H9 (cell line): ENCODE measurements at regions not wholly inside any gene's neighbourhood (a gene's known extent, or its start where the extent isn't known, plus 50 kb on each side); places are given as distances from the start of the nearest gene placed in this dataset.

Experiments used
- DNase-seq: peaks from one replicate; pipeline ENCODE4 v3.0.0-alpha.2; 2017
- H2AFZ ChIP-seq: one replicate; pipeline ENCODE4 v1.6.1; 2013; ENCODE audit warnings: mild to moderate bottlenecking, low read length, control low read depth, moderate library complexity
- H2AK5ac ChIP-seq: 2 replicates; pipeline ENCODE4 v1.6.1; 2013; ENCODE audit warnings: low read length, control low read depth, mixed read lengths; ENCODE audit not compliant: insufficient read length
- H2BK120ac ChIP-seq: one replicate; pipeline ENCODE4 v1.6.1; 2013; ENCODE audit warnings: low read depth, mild to moderate bottlenecking, low read length, control low read depth, inconsistent platforms; ENCODE audit not compliant: poor library complexity, severe bottlenecking
- H2BK12ac ChIP-seq: 2 replicates; pipeline ENCODE4 v1.6.1; 2013; ENCODE audit warnings: low read length, control low read depth, mixed read lengths, low read depth; ENCODE audit not compliant: insufficient read length
- H2BK15ac ChIP-seq: 2 replicates; pipeline ENCODE4 v1.6.1; 2013; ENCODE audit warnings: low read depth, low read length, control low read depth
- H2BK20ac ChIP-seq: one replicate; pipeline ENCODE4 v1.6.1; 2013; ENCODE audit warnings: low read depth, mild to moderate bottlenecking, low read length, control low read depth, inconsistent platforms; ENCODE audit not compliant: poor library complexity, severe bottlenecking
- H2BK5ac ChIP-seq: 2 replicates; pipeline ENCODE4 v1.6.1; 2013; ENCODE audit warnings: low read length, control low read depth, mixed read lengths; ENCODE audit not compliant: insufficient read length
- H3K14ac ChIP-seq: 2 replicates; pipeline ENCODE4 v1.6.1; 2013; ENCODE audit warnings: low read length, control low read depth; ENCODE audit not compliant: insufficient read depth
- H3K18ac ChIP-seq: 2 replicates; pipeline ENCODE4 v1.6.1; 2013; ENCODE audit warnings: low read depth, mild to moderate bottlenecking, mixed read lengths, low read length, control low read depth; ENCODE audit not compliant: insufficient read length
- H3K23ac ChIP-seq: 2 replicates; pipeline ENCODE4 v1.6.1; 2013; ENCODE audit warnings: low read length, control low read depth, mixed read lengths, low read depth; ENCODE audit not compliant: insufficient read length
- H3K23me2 ChIP-seq: 2 replicates; pipeline ENCODE4 v1.6.1; 2013; ENCODE audit warnings: low read depth, mild to moderate bottlenecking, mixed read lengths, low read length, control low read depth; ENCODE audit not compliant: insufficient read length, poor library complexity, severe bottlenecking
- H3K27ac ChIP-seq: 2 replicates; pipeline ENCODE4 v1.5.1; 2013; ENCODE audit warnings: low read length, control low read depth, mixed read lengths, low read depth; ENCODE audit not compliant: insufficient read length
- H3K27me3 ChIP-seq: 2 replicates; pipeline ENCODE4 v1.6.1; 2013; ENCODE audit warnings: low read length, control low read depth, inconsistent platforms; ENCODE audit not compliant: insufficient read depth
- H3K4ac ChIP-seq: 2 replicates; pipeline ENCODE4 v1.6.1; 2013; ENCODE audit warnings: low read depth, mild to moderate bottlenecking, control low read depth, inconsistent platforms, low read length, moderate library complexity
- H3K4me1 ChIP-seq: 2 replicates; pipeline ENCODE4 v1.6.1; 2013; ENCODE audit warnings: low read length, control low read depth, inconsistent platforms; ENCODE audit not compliant: insufficient read depth
- H3K4me2 ChIP-seq: 2 replicates; pipeline ENCODE4 v1.6.1; 2013; ENCODE audit warnings: low read length, control low read depth, mixed read lengths; ENCODE audit not compliant: insufficient read length, insufficient read depth
- H3K56ac ChIP-seq: 2 replicates; pipeline ENCODE4 v1.6.1; 2013; ENCODE audit warnings: low read depth, mild to moderate bottlenecking, mixed read lengths, low read length, control low read depth; ENCODE audit not compliant: insufficient read length
- H3K79me1 ChIP-seq: 2 replicates; pipeline ENCODE4 v1.6.1; 2013; ENCODE audit warnings: low read depth, mild to moderate bottlenecking, moderate library complexity, low read length, control low read depth, inconsistent platforms; ENCODE audit not compliant: insufficient read depth, poor library complexity, severe bottlenecking
- H3K79me2 ChIP-seq: 2 replicates; pipeline ENCODE4 v1.6.1; 2013; ENCODE audit warnings: low read length, control low read depth, inconsistent platforms; ENCODE audit not compliant: insufficient read depth
- H3K9ac ChIP-seq: 2 replicates; pipeline ENCODE4 v1.6.1; 2013; ENCODE audit warnings: low read length, control low read depth, mixed read lengths; ENCODE audit not compliant: insufficient read length; ENCODE audit errors: extremely low read depth
- H3K9me3 ChIP-seq: one replicate; pipeline ENCODE4 v1.6.1; 2013; ENCODE audit warnings: low read depth, low read length, inconsistent platforms; ENCODE audit not compliant: control insufficient read depth
- H3T11ph ChIP-seq: one replicate; pipeline ENCODE4 v1.6.1; 2013; ENCODE audit warnings: mild to moderate bottlenecking, low read length, control low read depth, inconsistent platforms
- H4K20me1 ChIP-seq: one replicate; pipeline ENCODE4 v1.6.1; 2013; ENCODE audit not compliant: control insufficient read depth, insufficient read length, insufficient read depth
- H4K5ac ChIP-seq: 2 replicates; pipeline ENCODE4 v1.6.1; 2013; ENCODE audit warnings: low read depth, mild to moderate bottlenecking, mixed read lengths, low read length, control low read depth; ENCODE audit not compliant: insufficient read length
- H4K8ac ChIP-seq: replicated peaks from 2 replicates; pipeline ENCODE4 v1.6.1; 2013; ENCODE audit warnings: low read length, control low read depth, mixed read lengths, low read depth; ENCODE audit not compliant: insufficient read length
- H4K91ac ChIP-seq: 2 replicates; pipeline ENCODE4 v1.6.1; 2013; ENCODE audit warnings: low read depth, mild to moderate bottlenecking, moderate library complexity, mixed read lengths, low read length, control low read depth; ENCODE audit not compliant: insufficient read length
- H3K27ac Mint-ChIP-seq, 3 experiments: 2 replicates in 2 of 3; 3 replicates in 1 of 3; pipeline ENCODE4 v1.8.0; 2020 to 2021; ENCODE audit warnings: mixed read lengths in 3 of 3, mild to moderate bottlenecking in 1 of 3, moderate library complexity in 1 of 3
- H3K27me3 Mint-ChIP-seq: 2 replicates; pipeline ENCODE4 v1.8.0; 2021; ENCODE audit warnings: low read depth, mild to moderate bottlenecking, moderate library complexity, mixed read lengths
- H3K36me3 Mint-ChIP-seq, 3 experiments: 2 replicates in 2 of 3; 3 replicates in 1 of 3; pipeline ENCODE4 v1.8.0; 2020 to 2021; ENCODE audit warnings: low read depth in 3 of 3, mixed read lengths in 3 of 3; ENCODE audit not compliant: insufficient read depth in 1 of 3
- H3K4me1 Mint-ChIP-seq, 2 experiments: 2 replicates each; pipeline ENCODE4 v1.8.0; 2020; ENCODE audit warnings: mixed read lengths in 2 of 2
- H3K4me3 Mint-ChIP-seq, 2 experiments: 2 replicates in 1 of 2; 3 replicates in 1 of 2; pipeline ENCODE4 v1.8.0; 2020 to 2021; ENCODE audit warnings: mild to moderate bottlenecking in 2 of 2, mixed read lengths in 2 of 2, moderate library complexity in 1 of 2
- H3K9me3 Mint-ChIP-seq, 2 experiments: 2 replicates in 1 of 2; 3 replicates in 1 of 2; pipeline ENCODE4 v1.8.0; 2020; ENCODE audit warnings: mild to moderate bottlenecking in 2 of 2, mixed read lengths in 2 of 2, moderate library complexity in 1 of 2
- WGBS: extraction: QIAGEN DNeasy Blood & Tissue Kit; methylation state at CpG from one replicate; pipeline ENCODE4 v1.1.7; 2013; ENCODE audit warnings: missing lambda C conversion rate, low lambda C conversion rate, mixed read lengths; ENCODE audit not compliant: insufficient read length; ENCODE audit errors: extremely low coverage; 5-methylcytosine and 5-hydroxymethylcytosine counted together
- TF ChIP-seq, protein P1 (sequence below): fragments of 200-600 bp; sonication (generic); conservative IDR thresholded peaks from 3 replicates; pipeline ENCODE4 v1.8.0; 2021; ENCODE audit warnings: antibody characterized with exemption, mild to moderate bottlenecking

DNA sequence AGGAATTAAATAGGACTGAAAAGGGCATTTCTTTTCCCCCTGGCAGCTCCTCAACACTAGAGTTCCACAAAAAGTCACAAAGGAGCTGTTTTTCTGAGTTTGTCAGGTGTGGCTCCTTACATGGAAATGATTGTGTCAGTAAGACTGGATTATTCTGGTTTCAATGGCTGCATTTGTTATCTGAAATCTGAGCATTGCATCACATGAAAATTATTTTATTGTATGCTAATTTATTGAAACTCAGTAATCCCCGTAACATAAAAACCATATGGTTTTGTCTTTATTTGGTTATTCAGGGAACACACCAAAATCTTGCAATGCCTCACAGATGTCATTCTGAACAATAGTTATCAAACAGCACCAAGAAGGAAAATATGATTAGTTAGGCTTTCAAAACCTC lies 439.7 kb upstream of the TNP1 start:
- Mint-ChIP-seq H3K27me3 (peaks cover 49% of the 10 kb centered on the region), H3K27ac (no peak overlapping the region), H3K36me3 (peaks cover 0 to 12% (median 4%) of the 10 kb centered on the region in 3 experiments; a peak in 4 of 7 replicates), H3K9me3 (peaks cover 7 to 10% of the 10 kb centered on the region in 2 experiments), H3K4me1 (no peaks in the 10 kb centered on the region), H3K4me3 (no peak overlapping the region)
- Histone ChIP-seq H2BK5ac (no peak overlapping the region), H4K20me1 (no peaks in the 10 kb centered on the region), H3K9ac (no peak overlapping the region), H4K5ac (no peak overlapping the region), H3K18ac (no peak overlapping the region), H3K14ac (no peak overlapping the region), H3K79me1 (no peaks in the 10 kb centered on the region), H3K27ac (no peak overlapping the region), H3K23ac (no peak overlapping the region), H3K79me2 (no peaks in the 10 kb centered on the region), H2AK5ac (no peak overlapping the region), H2BK12ac (no peak overlapping the region), H3K4ac (no peak overlapping the region), H3K9me3 (no peaks in the 10 kb centered on the region), H2BK120ac (no peak overlapping the region), H2BK20ac (no peak overlapping the region), H2BK15ac (no peak overlapping the region), H3K23me2 (no peaks in the 10 kb centered on the region), H3K27me3 (no peaks in the 10 kb centered on the region), H4K8ac (no peak overlapping the region), H4K91ac (no peak overlapping the region), H3T11ph (no peak overlapping the region), H3K4me2 (no peak overlapping the region), H3K4me1 (no peaks in the 10 kb centered on the region), H3K56ac (no peak overlapping the region), H2AFZ (no peak overlapping the region)
- DNase-seq = no peak
- WGBS = no CpG with 5 or more reads among the region's 1 CpG
- TF ChIP-seq, protein P1, sequence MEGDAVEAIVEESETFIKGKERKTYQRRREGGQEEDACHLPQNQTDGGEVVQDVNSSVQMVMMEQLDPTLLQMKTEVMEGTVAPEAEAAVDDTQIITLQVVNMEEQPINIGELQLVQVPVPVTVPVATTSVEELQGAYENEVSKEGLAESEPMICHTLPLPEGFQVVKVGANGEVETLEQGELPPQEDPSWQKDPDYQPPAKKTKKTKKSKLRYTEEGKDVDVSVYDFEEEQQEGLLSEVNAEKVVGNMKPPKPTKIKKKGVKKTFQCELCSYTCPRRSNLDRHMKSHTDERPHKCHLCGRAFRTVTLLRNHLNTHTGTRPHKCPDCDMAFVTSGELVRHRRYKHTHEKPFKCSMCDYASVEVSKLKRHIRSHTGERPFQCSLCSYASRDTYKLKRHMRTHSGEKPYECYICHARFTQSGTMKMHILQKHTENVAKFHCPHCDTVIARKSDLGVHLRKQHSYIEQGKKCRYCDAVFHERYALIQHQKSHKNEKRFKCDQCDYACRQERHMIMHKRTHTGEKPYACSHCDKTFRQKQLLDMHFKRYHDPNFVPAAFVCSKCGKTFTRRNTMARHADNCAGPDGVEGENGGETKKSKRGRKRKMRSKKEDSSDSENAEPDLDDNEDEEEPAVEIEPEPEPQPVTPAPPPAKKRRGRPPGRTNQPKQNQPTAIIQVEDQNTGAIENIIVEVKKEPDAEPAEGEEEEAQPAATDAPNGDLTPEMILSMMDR = no peak
